ENCODE measurements at regions not wholly inside any gene's neighbourhood (a gene's known extent, or its start where the extent isn't known, plus 50 kb on each side); places are given as distances from the start of the nearest gene placed in this dataset.

GRCh38 chr12:75922944-75923642 is 108.5 kb downstream of the PHLDA1 start:
- no peak for TF ChIP-seq CTCF (IDR thresholded peaks at IDR 0.05)
- no peak for TF ChIP-seq CREB1 (CRISPR knock-in tag; IDR thresholded peaks at IDR 0.05)
- no peak for TF ChIP-seq USF2 (CRISPR knock-in tag; IDR thresholded peaks at IDR 0.05)
- no peak for TF ChIP-seq NR3C1 (CRISPR knock-in tag; conservative IDR thresholded peaks at IDR 0.05; ENCODE audit: low read depth)
- TF ChIP-seq EMX1 (CRISPR knock-in tag; IDR thresholded peaks at IDR 0.05) = no peak
- no peak for TF ChIP-seq MAX (CRISPR knock-in tag; IDR thresholded peaks at IDR 0.05)
- no peak for TF ChIP-seq TEAD4 (CRISPR knock-in tag; IDR thresholded peaks at IDR 0.05)

All from WTC11 (cell line).